Astrocyte of the spinal cord (primary cell): ENCODE measurements at regions not wholly inside any gene's neighbourhood (a gene's known extent, or its start where the extent isn't known, plus 50 kb on each side); places are given as distances from the start of the nearest gene placed in this dataset.

Experiments
- DNase-seq: peaks from one replicate; pipeline ENCODE4 v3.0.0; 2011; ENCODE audit warnings: low read depth, low spot score
- H3K4me3 ChIP-seq: 2 replicates; pipeline ENCODE4 v1.5.1; 2011; ENCODE audit warnings: low read depth, mild to moderate bottlenecking, low read length, moderate library complexity
- CTCF ChIP-seq: IDR thresholded peaks from 2 replicates; pipeline ENCODE4 v1.5.1; 2012; ENCODE audit warnings: low read depth, mild to moderate bottlenecking, low read length, inconsistent platforms
- in situ Hi-C: cut with HindIII; loops from 2 replicates; pipeline ENCODE4 v1.10.0; 2017; ENCODE audit warnings: low sequenced_read_pairs

GRCh38 chr1:55673416-55673815, 458.3 kb upstream of the USP24 start:
- TF ChIP-seq CTCF, result no peak
- in situ Hi-C loops, result no loop called here
- no peak overlapping the region for H3K4me3 ChIP-seq
- DNase-seq, result no peak

GRCh38 chr1:55670331-55671082, 455.3 kb upstream of the USP24 start:
- DNase-seq, result no peak
- H3K4me3 ChIP-seq, result no peak overlapping the region
- in situ Hi-C loops, result no loop called here
- TF ChIP-seq CTCF, result no peak

- no peak overlapping the region for H3K4me3 ChIP-seq
- DNase-seq, result no peak
- in situ Hi-C loops, result no loop called here
- TF ChIP-seq CTCF, result no peak
These were observed 454.1 kb upstream of the USP24 start for GRCh38 chr1:55669293-55669692.

- H3K4me3 ChIP-seq, result no peak overlapping the region
- TF ChIP-seq CTCF, result no peak
- DNase-seq, result no peak
- in situ Hi-C loops, result no loop called here
These were observed 447.7 kb upstream of the USP24 start for GRCh38 chr1:55662875-55663274.

- TF ChIP-seq CTCF, result no peak
- in situ Hi-C loops, result no loop called here
- DNase-seq, result no peak
- no peak overlapping the region for H3K4me3 ChIP-seq
These were observed 443.8 kb upstream of the USP24 start for GRCh38 chr1:55658917-55659316.

GRCh38 chr1:55654750-55655149, 439.6 kb upstream of the USP24 start:
- no peak for DNase-seq
- TF ChIP-seq CTCF, result no peak
- in situ Hi-C loops, result no loop called here
- no peak overlapping the region for H3K4me3 ChIP-seq
